ENCODE measurements at regions not wholly inside any gene's neighbourhood (a gene's known extent, or its start where the extent isn't known, plus 50 kb on each side); places are given as distances from the start of the nearest gene placed in this dataset.
"Not testable (repeated sequence)": the region's sequence is repeated elsewhere in the genome, so short reads cannot be mapped to it uniquely, and the experiment has no call there.

DNA sequence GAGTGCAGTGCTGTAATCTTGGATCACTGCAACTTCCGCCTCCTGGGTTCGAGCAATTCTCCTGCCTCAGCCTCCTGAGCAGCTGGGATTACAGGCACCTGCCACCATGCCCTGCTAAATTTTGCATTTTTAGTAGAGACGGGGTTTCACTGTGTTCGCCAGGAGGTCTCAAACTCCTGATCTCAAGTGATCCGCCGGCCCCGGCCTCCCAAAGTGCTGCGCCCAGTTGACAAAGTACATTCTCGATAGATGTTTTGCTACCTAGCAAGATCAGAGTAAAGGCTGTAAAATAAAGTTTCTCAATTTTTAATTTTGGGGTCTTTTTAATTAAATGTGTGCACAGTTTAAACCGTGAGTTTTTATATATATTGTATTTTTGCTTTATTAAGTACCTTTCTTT is 248.9 kb downstream of the CCER1 start:
- no peaks in the 10 kb centered on the region for H3K4me1 ChIP-seq
- DNase-seq, result no peak
- TF ChIP-seq, protein P1, sequence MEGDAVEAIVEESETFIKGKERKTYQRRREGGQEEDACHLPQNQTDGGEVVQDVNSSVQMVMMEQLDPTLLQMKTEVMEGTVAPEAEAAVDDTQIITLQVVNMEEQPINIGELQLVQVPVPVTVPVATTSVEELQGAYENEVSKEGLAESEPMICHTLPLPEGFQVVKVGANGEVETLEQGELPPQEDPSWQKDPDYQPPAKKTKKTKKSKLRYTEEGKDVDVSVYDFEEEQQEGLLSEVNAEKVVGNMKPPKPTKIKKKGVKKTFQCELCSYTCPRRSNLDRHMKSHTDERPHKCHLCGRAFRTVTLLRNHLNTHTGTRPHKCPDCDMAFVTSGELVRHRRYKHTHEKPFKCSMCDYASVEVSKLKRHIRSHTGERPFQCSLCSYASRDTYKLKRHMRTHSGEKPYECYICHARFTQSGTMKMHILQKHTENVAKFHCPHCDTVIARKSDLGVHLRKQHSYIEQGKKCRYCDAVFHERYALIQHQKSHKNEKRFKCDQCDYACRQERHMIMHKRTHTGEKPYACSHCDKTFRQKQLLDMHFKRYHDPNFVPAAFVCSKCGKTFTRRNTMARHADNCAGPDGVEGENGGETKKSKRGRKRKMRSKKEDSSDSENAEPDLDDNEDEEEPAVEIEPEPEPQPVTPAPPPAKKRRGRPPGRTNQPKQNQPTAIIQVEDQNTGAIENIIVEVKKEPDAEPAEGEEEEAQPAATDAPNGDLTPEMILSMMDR (IDR thresholded peaks at IDR 0.05), result no peak
- no peak for TF ChIP-seq POLR2AphosphoS5 (IDR thresholded peaks at IDR 0.05)
- TF ChIP-seq EP300 (IDR thresholded peaks at IDR 0.05), result no peak
- no peak for TF ChIP-seq POLR2A (IDR thresholded peaks at IDR 0.05)
- H3K4me3 ChIP-seq, result no peak overlapping the region
- H3K27me3 ChIP-seq, result no peaks in the 10 kb centered on the region
- H3K9me3 ChIP-seq, result no peaks in the 10 kb centered on the region
- 91 to 95% (median 95%) methylated on average over 10 of the region's 10 CpGs for WGBS, 5 donors
- H3K36me3 ChIP-seq, result no peaks in the 10 kb centered on the region
- H3K27ac ChIP-seq, result no peak overlapping the region
- intact Hi-C loops (cut with DNase I; ENCODE audit: low total_unique reads), result no loop called here

DNA sequence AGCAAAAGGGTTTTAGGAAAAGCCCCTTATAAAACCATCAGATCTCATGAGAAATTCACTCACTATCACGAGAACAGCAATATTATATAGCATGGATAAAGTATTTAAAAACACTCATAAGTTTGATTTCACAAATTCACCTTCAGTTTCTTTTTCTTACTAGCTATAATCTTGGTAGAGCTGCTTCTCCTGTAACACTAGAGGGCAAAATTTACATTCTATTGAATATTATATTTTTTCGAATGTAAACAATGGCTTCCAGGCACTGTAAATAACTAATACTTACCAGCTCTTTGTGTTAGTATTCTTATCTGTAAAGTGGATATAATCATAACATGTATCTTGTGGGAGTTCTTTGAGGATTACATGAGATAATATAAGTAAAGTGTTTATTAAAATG is 259.6 kb downstream of the CCER1 start:
- Histone ChIP-seq H3K27ac (no peak overlapping the region), H3K4me3 (no peak overlapping the region), H3K4me1 (no peaks in the 10 kb centered on the region), H3K36me3 (no peaks in the 10 kb centered on the region), H3K9me3 (no peaks in the 10 kb centered on the region), H3K27me3 (no peaks in the 10 kb centered on the region)
- TF ChIP-seq, protein P1 (IDR thresholded peaks at IDR 0.05), result no peak
- TF ChIP-seq EP300 (IDR thresholded peaks at IDR 0.05), result no peak
- DNase-seq, result no peak
- intact Hi-C loops (cut with DNase I; ENCODE audit: low total_unique reads), result no loop called here
- WGBS, 5 donors, result 47 to 59% (median 48%) methylated on average over 2 of the region's 2 CpGs

DNA sequence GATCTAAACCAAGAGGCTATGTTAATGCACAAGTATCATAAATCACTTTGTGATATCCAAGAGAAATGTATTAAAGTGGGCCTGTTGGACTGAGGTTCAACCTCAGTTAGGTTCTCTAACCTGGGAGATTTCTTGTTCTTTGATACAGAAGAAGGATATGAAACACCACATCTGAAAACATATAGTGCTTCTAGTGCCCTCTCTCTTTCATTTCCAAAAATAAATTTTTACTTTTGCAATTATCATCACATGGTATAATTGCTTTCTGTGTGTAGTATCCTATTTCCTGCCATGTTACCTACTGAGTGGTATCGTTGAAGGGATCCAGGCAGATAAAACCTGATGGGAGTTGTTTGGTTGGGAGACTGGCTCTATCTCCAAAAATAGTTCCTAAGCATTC is 264.9 kb downstream of the CCER1 start:
- H3K27me3 ChIP-seq, result no peaks in the 10 kb centered on the region
- DNase-seq, result no peak
- WGBS, 5 donors, result 85 to 95% (median 88%) methylated on average over 1 of the region's 1 CpG
- H3K27ac ChIP-seq, result no peak overlapping the region
- no peaks in the 10 kb centered on the region for H3K9me3 ChIP-seq
- no peaks in the 10 kb centered on the region for H3K4me1 ChIP-seq
- intact Hi-C loops (cut with DNase I; ENCODE audit: low total_unique reads), result no loop called here
- TF ChIP-seq POLR2A (IDR thresholded peaks at IDR 0.05) (no peak), EP300 (IDR thresholded peaks at IDR 0.05) (no peak), POLR2AphosphoS5 (IDR thresholded peaks at IDR 0.05) (no peak)
- TF ChIP-seq, protein P1 (IDR thresholded peaks at IDR 0.05), result no peak
- H3K4me3 ChIP-seq, result no peak overlapping the region
- no peaks in the 10 kb centered on the region for H3K36me3 ChIP-seq

DNA sequence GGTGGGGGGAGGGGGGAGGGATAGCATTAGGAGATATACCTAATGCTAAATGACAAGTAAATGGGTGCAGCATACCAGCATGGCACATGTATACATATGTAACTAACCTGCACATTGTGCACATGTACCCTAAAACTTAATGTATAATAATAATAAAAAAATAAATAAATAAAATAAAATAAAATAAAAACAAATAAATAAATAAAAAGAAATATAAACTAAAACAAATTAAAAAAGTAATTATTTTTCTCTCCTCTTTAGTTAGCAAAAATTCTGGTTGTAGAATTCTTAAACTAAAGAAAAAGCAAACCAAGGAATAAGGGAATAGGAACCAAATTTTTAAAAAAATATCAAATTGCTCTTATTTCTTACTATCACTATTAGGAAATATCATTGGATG is 267.3 kb downstream of the CCER1 start:
- DNase-seq; H3K4me1 ChIP-seq; H3K4me3 ChIP-seq; H3K27ac ChIP-seq; H3K36me3 ChIP-seq; intact Hi-C loops (cut with DNase I; ENCODE audit: low total_unique reads); H3K27me3 ChIP-seq; H3K9me3 ChIP-seq: not testable (repeated sequence)

DNA sequence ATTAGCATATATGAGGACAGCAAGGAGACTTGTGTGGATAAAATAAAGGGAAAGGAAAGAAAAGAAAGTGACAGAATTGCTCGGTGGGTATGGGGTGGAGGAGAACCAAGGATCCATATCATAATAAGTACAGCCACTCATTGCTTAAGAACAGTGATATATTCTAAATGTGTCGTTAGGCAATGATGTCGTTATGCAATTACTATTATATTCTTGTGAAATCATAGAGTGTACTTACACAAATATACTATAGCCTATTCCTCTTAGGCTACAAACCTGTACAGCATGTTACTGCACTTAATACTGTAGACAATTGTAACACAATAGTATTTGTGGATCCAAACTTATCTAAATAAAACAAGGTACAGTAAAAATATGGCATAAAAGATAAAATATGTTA is 271.1 kb downstream of the CCER1 start:
- TF ChIP-seq POLR2A (IDR thresholded peaks at IDR 0.05), result no peak
- TF ChIP-seq EP300 (IDR thresholded peaks at IDR 0.05), result no peak
- TF ChIP-seq, protein P1 (IDR thresholded peaks at IDR 0.05), result no peak
- TF ChIP-seq POLR2AphosphoS5 (IDR thresholded peaks at IDR 0.05), result no peak
- WGBS, 5 donors, result 84 to 98% (median 86%) methylated on average over 3 of the region's 3 CpGs

More for the DNA sequence above, 271.1 kb downstream of the CCER1 start:
- Histone ChIP-seq H3K27me3 (no peaks in the 10 kb centered on the region), H3K4me3 (no peak overlapping the region), H3K27ac (no peak overlapping the region), H3K4me1 (no peaks in the 10 kb centered on the region), H3K36me3 (no peaks in the 10 kb centered on the region), H3K9me3 (no peaks in the 10 kb centered on the region)
- no peak for DNase-seq
- intact Hi-C loops (cut with DNase I; ENCODE audit: low total_unique reads), result no loop called here

All from stomach (tissue), 8 donors.